Adrenal gland (tissue), 9 donors: ENCODE measurements at regions not wholly inside any gene's neighbourhood (a gene's known extent, or its start where the extent isn't known, plus 50 kb on each side); places are given as distances from the start of the nearest gene placed in this dataset.

Experiments used
- DNase-seq, 7 donors: peaks; one replicate each; pipeline ENCODE4 v3.0.0-alpha.2; 2019 to 2020
- H3K27ac ChIP-seq, 5 donors: fragments of 200-600 bp; sonication (generic) in 4 of 5; 1 replicate in 3 of 5; 2 replicates in 2 of 5; pipeline versions ENCODE4 v1.5.1 to v1.8.0; 2016 to 2020; ENCODE audit warnings: mild to moderate bottlenecking in 1 of 5
- H3K27me3 ChIP-seq: fragments of 200-600 bp; 2 replicates; pipeline ENCODE4 v1.8.0; 2021
- H3K36me3 ChIP-seq, 2 donors: fragments of 200-600 bp; replicated peaks in 1 of 2; 1 replicate in 1 of 2; 2 replicates in 1 of 2; pipeline versions ENCODE4 v1.5.1 to v1.8.0; 2018 to 2022
- H3K4me1 ChIP-seq, 2 donors: fragments of 200-600 bp; replicated peaks in 1 of 2; 1 replicate in 1 of 2; 2 replicates in 1 of 2; pipeline versions ENCODE4 v1.5.1 to v1.8.0; 2018 to 2021
- H3K4me3 ChIP-seq, 4 donors: fragments of 200-600 bp; sonication (generic) in 3 of 4; one replicate each; pipeline ENCODE4 v1.5.1; 2016 to 2018
- H3K9me3 ChIP-seq, 3 donors: fragments of 200-600 bp; sonication (generic) in 1 of 3; replicated peaks in 1 of 3; 1 replicate in 2 of 3; 2 replicates in 1 of 3; pipeline versions ENCODE4 v1.5.1 to v1.8.0; 2016 to 2021
- POLR2A ChIP-seq, 2 donors: fragments of 450-650 bp; IDR thresholded peaks; one replicate each; pipeline ENCODE4 v1.6.1; 2017; ENCODE audit warnings: antibody characterized with exemption in 2 of 2, mild to moderate bottlenecking in 2 of 2, moderate library complexity in 1 of 2
- WGBS, 4 donors: extraction: QIAGEN DNeasy Blood & Tissue Kit in 2 of 4; methylation state at CpG; one replicate each; pipeline versions ENCODE4 v1.1.5 to v1.1.7; 2013 to 2017; 5-methylcytosine and 5-hydroxymethylcytosine counted together
- intact Hi-C, 2 donors: fragments of 100-400 bp; cut with DNase I; formaldehyde crosslinking; loops; one replicate each; pipeline versions ENCODE4 v1.14.1 to v1.15.0; 2022 to 2023
- TF ChIP-seq, protein P1 (sequence below), 6 experiments: fragments of 450-650 bp in 4 of 6; fragments of 200-600 bp in 2 of 6; sonication (generic) in 1 of 6; IDR thresholded peaks; 1 replicate in 5 of 6; 2 replicates in 1 of 6; pipeline versions ENCODE4 v1.5.1 to v1.8.0; 2016 to 2021; ENCODE audit warnings: antibody characterized with exemption in 6 of 6, mild to moderate bottlenecking in 2 of 6, moderate library complexity in 1 of 6
- donor health status: healthy with polysubstance abuse.
- donor health status: Bipolar disorder and iron deficiency.
- donor health status: DM: yes; HTN: yes; CAD: no.
- donor health status: DM: no; HTN: no; CAD: no.
- donor health status: DM: no; HTN: no; CAD: no.

DNA sequence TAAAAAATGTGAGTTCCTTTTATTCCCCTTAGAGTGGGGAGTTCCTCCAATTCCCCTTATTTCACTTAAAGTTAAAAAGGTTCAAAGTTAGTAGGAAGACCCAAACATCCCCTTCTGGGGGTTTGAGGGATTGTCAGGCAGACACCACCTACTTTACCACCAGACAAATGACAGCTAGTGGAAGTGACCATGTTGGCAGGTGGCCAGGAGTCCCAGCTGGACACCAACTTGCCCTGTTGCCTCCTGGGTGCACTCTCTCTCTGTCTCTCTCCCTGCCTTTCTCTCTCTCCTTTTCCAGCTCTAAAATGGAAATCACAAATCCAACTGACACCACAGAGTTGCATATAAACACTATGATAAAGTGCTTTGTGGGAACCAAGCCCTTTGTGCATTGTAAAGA, 307.7 kb upstream of the TLE4 start:
- Histone ChIP-seq H3K27ac (no peak overlapping the region), H3K4me1 (no peaks in the 10 kb centered on the region), H3K27me3 (no peaks in the 10 kb centered on the region), H3K9me3 (no peaks in the 10 kb centered on the region), H3K36me3 (no peaks in the 10 kb centered on the region), H3K4me3 (no peak overlapping the region)
- peak in 4 of 7 donors; percentile 13 to 55 (median 29) for DNase-seq
- intact Hi-C loops = no loop called here
- TF ChIP-seq, protein P1, sequence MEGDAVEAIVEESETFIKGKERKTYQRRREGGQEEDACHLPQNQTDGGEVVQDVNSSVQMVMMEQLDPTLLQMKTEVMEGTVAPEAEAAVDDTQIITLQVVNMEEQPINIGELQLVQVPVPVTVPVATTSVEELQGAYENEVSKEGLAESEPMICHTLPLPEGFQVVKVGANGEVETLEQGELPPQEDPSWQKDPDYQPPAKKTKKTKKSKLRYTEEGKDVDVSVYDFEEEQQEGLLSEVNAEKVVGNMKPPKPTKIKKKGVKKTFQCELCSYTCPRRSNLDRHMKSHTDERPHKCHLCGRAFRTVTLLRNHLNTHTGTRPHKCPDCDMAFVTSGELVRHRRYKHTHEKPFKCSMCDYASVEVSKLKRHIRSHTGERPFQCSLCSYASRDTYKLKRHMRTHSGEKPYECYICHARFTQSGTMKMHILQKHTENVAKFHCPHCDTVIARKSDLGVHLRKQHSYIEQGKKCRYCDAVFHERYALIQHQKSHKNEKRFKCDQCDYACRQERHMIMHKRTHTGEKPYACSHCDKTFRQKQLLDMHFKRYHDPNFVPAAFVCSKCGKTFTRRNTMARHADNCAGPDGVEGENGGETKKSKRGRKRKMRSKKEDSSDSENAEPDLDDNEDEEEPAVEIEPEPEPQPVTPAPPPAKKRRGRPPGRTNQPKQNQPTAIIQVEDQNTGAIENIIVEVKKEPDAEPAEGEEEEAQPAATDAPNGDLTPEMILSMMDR (IDR thresholded peaks at IDR 0.05) = no peak
- TF ChIP-seq POLR2A (IDR thresholded peaks at IDR 0.05) = no peak

DNA sequence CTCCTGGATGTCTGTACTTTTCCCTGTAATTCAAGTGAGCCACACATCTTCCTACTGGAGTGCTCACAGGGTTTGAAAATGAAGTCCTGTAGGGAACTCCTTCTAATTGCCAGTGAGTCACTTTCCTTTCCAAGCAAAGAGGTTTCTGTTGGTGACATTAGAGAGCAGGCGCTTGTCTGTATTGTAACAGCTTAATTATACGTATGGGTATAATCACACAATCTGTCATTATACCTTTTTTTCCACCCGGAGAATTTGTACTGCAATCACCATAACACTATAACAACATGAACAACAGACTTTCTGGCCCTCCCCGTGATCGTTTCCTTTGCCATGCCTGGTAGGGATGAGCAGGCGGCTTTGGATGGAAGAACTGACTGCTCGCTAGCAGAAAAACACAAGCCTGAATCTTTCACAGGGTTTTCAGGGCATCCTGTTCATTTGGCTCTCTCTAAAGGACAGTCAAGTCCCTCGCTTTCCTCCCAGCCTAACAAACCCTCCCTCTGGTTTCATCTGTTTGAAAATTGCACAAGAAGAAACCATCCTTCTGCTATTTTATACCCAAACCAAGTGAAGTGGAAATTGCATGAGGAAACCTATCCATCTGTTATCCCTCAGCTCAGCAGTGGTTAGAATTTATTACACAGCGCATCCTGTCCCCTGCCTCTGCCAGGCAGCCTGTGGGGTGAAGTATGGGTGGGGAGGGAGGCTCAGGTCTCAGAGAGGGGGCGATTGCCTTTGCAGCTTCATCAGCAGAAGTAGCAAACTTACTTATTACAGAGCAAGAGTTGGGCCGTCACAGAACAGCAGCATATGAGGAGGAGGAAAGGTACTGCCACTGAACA, 307.0 kb upstream of the TLE4 start:
- DNase-seq = no peak
- H3K9me3 ChIP-seq = no peaks in the 10 kb centered on the region
- WGBS, 4 donors = 42 to 53% (median 45%) methylated on average over 11 of the region's 11 CpGs
- H3K27me3 ChIP-seq = no peaks in the 10 kb centered on the region
- no peak overlapping the region for H3K27ac ChIP-seq
- intact Hi-C loops = no loop called here
- no peak overlapping the region for H3K4me3 ChIP-seq
- no peaks in the 10 kb centered on the region for H3K4me1 ChIP-seq
- no peaks in the 10 kb centered on the region for H3K36me3 ChIP-seq
- TF ChIP-seq, protein P1 (IDR thresholded peaks at IDR 0.05) = no peak
- TF ChIP-seq POLR2A (IDR thresholded peaks at IDR 0.05) = no peak

- Histone ChIP-seq H3K27me3 (no peaks in the 10 kb centered on the region), H3K36me3 (no peaks in the 10 kb centered on the region), H3K9me3 (no peaks in the 10 kb centered on the region), H3K4me3 (no peak overlapping the region), H3K27ac (no peak overlapping the region), H3K4me1 (no peaks in the 10 kb centered on the region)
- no peak for DNase-seq
- TF ChIP-seq, protein P1 (IDR thresholded peaks at IDR 0.05) = no peak
- no peak for TF ChIP-seq POLR2A (IDR thresholded peaks at IDR 0.05)
- intact Hi-C loops = no loop called here
These were observed 304.8 kb upstream of the TLE4 start for GRCh38 chr9:79266986-79267385.

DNA sequence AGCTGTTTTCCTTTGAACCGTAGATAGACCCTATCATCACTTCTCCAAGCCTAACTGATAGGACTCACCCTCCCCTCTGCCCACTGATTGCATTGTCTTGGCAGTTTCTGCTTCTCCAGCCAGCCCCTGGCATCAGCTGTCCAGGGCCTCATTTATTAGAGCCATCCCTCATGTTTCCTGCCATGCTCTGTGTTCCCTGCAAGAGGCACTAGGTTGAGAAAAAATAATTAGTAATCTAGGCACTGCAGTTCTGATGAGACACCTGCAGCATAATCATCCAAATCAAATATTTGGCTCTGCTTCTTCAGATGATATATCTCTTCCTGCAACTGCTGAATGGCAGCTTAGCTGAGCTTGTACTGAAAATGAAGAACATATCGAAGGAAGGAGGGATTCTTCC, 303.0 kb upstream of the TLE4 start:
- Histone ChIP-seq H3K4me3 (no peak overlapping the region), H3K27ac (no peak overlapping the region), H3K36me3 (no peaks in the 10 kb centered on the region), H3K4me1 (no peaks in the 10 kb centered on the region), H3K9me3 (no peaks in the 10 kb centered on the region), H3K27me3 (no peaks in the 10 kb centered on the region)
- TF ChIP-seq, protein P1 (IDR thresholded peaks at IDR 0.05) = no peak
- TF ChIP-seq POLR2A (IDR thresholded peaks at IDR 0.05) = no peak
- WGBS, 4 donors = 66 to 82% (median 73%) methylated on average over 2 of the region's 2 CpGs
- DNase-seq = no peak
- intact Hi-C loops = no loop called here
